ENCODE measurements at regions not wholly inside any gene's neighbourhood (a gene's known extent, or its start where the extent isn't known, plus 50 kb on each side); places are given as distances from the start of the nearest gene placed in this dataset.
"Not testable (repeated sequence)": the region's sequence is repeated elsewhere in the genome, so short reads cannot be mapped to it uniquely, and the experiment has no call there.

DNA sequence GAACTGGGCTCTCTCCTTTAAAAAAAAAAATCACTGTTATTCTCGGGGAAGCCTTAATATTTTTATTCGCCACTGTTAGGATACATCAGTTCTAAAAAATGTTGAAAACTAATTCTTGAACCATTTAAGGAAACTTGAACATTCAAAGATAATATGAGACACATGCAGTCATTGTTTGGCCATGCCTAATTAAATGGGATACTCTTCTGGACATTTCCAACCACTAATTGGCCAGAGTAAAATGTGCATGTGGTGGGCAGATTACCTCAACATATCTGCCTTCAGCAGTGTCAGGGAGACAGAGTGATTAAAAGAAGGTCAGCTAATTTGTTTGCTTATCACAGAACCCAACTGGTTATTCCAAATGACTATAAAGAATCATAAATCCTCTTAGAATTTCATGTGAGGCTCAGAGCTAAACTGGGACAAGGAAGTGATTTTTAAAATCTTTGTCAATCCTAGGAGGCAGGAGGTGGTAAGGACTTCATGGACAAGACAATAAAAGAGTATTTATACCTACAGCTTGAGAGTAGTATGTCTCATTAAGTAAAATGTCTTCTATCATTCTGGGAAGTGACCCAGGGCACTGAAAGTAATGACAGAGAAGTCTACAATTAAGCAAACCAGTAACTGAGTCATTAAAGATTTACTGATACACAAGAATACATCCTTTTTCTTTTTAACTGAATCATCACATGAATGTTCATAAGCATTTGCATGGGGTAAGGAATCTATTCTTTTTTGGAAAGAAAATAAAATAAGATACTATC lies 242.9 kb upstream of the TRPM3 start:
- no peak for DNase-seq (ENCODE audit: low read depth)

DNA sequence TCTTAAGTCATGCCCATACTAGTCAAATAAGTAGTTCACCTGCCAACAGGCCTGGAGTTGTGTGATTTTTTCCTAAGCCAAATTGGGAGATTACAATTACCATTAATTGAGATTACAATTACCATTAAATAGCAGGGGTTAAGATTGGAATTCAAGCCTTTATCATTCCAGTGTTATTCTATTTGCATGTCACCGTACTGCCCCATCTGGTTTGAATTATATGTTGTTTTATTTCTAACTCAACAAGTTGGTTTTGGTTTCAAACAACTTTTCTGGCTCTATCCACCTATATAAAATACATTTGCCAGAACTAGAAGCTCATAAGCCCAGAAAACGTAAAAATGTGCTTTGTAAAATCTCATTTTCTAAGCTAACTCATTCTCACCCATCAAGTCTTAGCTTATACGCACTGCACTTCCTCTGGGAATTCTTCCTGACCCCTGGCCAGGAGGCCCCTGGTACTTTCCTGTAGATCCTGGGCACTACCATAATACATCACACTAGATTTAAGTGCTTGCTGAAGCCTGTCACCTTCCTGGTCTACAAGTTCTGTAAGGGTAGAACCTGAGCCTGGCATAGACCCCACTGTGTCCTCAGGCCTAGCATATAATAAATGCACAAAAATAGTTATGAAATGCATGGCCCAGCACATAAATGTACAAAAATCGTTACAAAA lies 242.0 kb upstream of the TRPM3 start:
- DNase-seq (ENCODE audit: low read depth), result no peak

DNA sequence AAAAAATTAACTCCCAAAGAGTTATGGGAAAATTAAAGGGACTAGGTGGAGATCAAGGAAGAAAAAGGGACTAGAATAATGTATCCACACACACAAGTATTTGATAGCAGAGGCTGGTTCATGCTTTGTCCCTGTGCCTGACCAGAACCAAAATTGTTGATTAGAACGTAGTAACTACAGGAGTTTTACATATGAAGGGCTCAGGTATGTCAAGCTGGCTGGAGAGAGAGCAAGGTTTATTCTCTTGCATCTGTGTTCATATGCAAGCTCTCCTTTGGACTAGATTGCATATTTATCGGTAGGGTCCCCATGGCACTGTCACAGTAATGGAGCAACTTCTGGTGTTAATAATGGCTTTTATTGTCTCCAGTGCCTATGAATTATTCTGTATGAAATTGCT lies 239.9 kb upstream of the TRPM3 start:
- DNase-seq (ENCODE audit: low read depth), result no peak

DNA sequence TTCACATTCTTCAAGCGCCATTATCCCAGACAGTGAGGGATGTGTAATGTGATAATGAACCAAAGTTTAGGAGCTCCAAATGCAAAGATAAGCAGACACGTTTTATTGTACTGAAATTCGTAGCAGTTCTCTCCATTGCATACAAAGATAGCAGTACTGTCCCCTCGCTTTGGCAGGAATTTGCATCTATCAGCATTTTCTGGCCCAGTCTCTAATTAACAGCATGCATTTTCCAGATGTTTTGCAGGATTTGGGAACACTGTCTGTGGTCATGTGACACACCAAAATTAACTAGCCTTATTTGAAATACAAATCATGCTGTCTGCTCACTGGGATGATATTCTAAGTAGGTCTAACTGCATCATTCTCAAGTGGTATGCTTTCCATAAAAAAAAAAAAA lies 235.9 kb upstream of the TRPM3 start:
- DNase-seq (ENCODE audit: low read depth), result no peak

DNA sequence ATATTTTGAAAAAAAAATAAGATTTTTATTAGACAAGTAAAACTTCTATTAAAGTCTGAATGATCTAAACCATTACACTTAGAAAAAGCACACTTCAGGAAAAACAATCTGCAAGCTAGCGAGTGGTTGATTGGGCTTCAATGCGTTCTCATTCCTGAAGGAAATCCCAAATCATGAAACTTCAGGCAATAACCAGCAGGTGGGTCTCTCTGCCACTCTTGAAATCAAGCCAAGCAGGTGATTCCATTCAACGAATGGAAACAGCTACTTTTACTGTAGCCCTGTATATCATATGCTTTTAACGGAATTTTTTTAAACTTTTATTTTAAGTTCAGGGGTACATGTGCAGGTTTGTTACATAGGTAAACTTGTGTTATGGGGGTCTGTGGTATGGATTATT lies 234.5 kb upstream of the TRPM3 start:
- DNase-seq (ENCODE audit: low read depth), result no peak

DNA sequence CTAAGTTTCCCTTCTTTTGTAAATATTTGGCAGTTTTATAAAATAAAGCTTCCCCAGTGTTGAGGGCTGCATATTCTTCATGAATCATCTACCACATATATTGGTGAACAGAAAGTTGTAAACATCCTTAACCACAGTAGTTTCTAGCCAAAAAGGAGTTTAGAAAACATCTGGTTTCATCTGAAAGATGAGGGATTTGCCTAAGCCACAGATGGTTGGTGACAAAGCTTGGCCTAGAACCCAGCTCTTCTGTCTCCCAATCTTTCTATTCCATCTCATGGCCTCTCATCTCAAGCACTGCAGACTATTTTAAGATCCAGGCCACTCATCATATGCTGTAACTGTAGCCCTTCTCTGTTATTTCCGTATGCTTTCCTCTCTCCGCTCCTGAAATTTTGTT lies 232.3 kb upstream of the TRPM3 start:
- no peak for DNase-seq (ENCODE audit: low read depth)

DNA sequence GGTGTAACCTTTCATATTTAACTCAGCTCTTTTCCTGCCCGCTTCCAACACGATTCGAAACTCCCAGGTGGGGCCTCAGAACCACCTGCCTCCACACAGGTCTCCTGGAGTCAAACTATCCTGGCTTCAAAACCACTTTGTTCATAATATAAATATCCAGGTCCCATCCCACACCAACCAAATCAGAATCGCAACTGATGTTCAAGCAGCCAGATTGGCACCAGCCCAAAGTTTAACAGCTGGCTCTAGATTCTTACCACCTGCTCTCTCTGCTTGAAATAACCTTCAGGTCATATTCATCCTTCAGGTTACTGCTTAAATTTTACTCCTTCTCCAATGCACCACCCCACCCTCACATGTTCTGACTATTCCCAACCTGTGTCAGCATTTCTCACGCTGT lies 231.4 kb upstream of the TRPM3 start:
- no peak for DNase-seq (ENCODE audit: low read depth)

DNA sequence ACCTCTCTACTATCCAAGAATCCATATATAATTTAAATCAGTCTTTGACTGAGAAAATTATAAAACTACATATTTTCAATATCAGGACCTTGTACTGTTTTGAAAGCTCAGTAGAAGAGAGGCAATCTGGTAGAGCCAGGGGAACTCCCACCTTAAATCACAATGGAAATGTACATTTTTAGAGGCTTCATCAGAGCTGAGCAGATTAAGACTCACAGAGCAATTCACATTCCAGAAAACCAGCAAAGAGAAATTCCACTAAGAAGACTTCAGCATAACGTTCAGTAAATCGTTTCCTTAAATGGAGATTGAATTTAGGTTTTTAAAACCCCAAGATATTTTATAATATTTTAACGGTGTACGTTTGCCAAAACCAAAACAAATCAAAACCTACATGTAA lies 227.8 kb upstream of the TRPM3 start:
- no peak for DNase-seq (ENCODE audit: low read depth)

DNA sequence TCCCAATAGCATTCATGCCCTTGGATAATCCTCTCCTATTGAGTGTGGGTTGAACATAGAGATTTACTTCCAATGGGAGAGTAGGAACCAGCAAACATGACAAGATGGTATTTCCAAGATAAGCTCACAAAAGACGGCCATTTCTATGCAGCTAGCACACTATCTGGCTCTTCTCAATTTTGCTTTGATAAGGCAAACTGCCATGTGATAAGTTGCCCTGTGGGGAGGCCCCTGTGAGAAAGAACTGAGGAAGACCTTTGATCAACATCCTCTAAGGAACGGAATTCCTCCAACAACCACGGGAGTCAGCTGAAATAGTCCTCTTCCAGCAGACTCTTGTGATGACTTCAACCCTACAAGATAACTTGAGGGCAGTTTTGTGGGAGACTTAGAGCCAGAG lies 211.9 kb upstream of the TRPM3 start:
- DNase-seq (ENCODE audit: low read depth), result no peak

DNA sequence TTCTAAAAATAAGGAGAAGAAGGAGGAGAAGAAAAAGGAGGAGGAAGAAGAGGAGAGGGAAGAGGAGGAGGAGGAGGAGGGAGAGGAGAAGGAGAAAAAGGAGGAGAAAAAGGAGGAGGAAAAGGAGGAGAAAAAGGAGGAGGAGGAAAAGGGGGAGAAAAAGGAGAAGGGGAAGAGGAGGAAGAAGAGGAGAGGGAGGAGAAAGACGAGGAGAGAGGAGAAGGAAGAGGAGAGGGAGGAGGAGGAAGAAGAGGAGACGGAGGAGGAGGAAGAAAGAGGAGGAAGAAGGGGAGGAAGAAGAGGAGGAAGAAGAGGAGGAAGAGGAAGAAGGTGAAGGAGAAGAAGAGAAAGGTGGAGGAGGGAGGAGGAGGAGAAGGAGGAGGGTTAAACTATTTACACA lies 210.2 kb upstream of the TRPM3 start:
- DNase-seq (ENCODE audit: low read depth), result no peak

DNA sequence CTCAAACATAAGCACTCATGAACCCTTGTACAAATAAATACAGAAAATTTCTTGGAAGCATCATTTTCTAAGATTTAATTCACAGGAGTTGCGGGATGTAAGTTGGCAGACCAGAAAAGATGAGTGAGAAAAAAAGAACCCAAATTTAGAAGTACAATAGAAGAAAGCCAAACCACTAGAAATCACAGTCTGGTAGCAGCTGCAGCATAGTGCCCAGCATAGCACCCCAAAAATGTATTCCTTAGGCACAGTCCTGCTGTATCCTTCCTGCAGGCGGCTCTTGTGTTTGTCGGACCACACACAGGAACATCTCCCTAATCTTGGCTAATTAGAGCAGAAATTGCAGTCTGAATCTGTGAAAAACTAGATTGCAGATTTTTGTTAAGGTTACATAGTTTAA lies 208.5 kb upstream of the TRPM3 start:
- no peak for DNase-seq (ENCODE audit: low read depth)

DNA sequence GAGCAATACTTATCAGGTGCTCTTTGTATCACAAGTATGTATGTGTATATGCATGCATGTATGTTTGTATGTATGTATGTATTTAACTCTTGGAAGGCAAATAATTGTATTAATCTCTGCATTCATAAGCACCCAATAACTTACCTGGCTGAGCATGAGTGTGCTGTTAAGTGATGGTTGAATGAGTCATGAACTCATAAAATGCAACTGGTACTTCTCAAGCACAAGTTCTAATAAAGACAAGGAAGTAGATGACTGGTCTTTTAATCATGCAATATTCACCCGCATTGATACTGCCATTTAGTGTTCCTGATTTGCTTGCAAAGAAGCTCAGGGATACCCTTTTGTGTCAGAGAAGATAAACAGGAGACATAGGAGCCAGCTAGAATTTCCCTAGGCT lies 204.9 kb upstream of the TRPM3 start:
- DNase-seq (ENCODE audit: low read depth), result no peak

DNA sequence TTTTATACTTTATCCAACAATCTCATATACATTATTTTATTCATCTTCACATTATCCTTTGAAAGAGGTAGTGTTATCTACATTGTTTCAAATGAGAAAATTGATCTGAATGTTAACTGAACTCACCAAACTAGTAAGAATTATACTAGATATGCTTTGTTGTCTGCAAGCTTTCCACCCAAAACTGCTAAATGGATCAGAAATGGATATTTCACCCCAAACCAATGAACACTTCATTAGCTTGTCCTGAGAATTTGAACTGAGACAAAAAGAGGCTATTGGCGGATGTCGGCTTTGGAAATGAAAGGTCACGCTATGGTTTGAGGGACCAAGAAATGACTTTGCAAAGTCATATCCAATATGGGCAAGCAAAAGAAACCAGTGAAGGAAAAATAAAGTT lies 201.9 kb upstream of the TRPM3 start:
- DNase-seq (ENCODE audit: low read depth), result no peak

DNA sequence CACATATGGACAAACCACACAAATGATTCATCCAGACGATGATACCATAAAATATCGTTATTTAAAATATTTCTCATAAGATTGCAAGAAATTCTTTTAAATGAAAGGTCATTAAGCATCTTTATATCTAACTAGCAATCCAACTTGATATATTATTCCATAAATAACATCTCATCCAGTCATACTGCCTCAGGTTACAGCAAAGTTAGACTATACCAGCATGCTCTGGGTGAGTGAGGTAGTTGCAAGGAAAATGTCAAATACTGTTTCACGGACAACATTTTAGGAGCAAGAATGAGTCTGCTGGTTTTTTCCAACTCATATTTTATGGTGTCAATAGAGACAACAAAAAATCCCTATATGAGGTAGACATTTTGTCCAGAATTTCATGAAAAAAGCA lies 200.9 kb upstream of the TRPM3 start:
- no peak for DNase-seq (ENCODE audit: low read depth)

DNA sequence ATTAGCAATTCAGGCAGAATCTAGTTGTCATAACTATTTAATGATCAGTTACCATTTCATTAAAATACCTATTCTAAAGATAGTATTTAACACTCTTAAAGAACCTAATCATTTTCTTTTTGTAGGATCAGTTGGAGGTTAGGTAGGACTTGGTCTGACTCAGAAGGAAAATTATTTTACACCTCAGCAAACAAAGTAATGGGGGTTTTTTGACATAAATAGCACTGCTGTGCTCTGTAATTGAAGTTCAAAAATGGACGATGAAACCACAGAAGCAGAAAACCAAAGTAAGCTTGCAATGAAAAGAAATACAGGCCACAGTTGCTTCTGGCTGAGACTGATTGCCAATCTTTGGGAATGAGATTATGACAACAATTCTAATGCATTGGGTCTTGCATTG lies 187.0 kb upstream of the TRPM3 start:
- DNase-seq (ENCODE audit: low read depth), result no peak

DNA sequence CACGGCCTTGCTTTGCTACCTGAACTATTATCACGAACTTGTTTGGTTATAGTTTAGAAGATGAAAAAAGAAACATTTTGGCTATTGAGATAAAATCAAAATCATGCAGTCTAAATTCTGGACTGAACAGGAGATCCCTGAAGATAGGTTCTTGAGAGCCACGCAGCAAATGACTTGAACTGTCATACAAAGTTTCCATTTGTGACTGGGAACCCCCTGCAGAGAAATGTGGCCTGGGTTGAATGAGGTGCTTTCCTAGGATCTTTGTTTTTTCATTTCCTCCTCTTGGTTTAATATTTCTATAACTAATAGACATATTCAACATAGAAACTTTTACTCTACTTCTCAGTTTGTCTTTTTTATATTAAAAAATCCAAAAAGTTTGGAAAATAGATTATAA lies 184.7 kb upstream of the TRPM3 start:
- no peak for DNase-seq (ENCODE audit: low read depth)

DNA sequence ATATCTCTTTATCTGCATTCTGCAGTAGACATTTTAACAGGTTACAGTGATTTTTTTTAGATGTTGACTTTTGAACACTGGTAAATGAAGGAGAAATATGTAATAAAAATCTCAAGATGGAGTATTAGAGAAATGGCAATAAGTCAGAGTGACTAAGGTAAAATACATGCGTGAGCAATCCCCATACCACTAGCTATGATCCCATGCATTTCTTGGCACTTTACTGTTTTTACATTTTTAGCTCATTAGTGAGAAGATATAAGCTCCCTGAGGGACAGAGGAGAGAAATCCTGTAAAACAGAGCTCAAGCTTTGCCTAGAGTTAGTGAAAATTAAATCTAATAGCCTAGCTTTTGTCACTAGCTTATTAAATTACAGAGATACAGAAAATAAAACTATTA lies 181.9 kb upstream of the TRPM3 start:
- DNase-seq (ENCODE audit: low read depth), result no peak

DNA sequence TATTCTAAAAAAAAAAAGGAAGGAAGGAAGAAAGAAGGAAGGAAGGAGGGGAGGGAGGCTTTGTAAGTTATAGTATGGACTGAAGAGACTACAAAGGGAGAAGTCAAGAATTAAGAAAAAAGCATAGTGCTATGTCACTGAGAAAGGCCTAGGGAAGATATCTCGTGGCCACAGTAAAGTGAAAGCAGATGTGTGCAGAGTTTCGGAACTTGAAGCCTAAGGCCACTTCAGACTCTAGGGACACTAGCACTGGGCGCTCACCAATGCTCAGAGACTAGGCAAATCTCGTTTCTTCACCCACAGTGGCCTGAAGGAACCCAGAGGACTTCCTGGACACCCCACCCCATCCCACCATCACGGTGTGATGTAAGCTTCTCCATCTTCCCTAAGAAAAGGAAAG lies 181.4 kb upstream of the TRPM3 start:
- no peak for DNase-seq (ENCODE audit: low read depth)

DNA sequence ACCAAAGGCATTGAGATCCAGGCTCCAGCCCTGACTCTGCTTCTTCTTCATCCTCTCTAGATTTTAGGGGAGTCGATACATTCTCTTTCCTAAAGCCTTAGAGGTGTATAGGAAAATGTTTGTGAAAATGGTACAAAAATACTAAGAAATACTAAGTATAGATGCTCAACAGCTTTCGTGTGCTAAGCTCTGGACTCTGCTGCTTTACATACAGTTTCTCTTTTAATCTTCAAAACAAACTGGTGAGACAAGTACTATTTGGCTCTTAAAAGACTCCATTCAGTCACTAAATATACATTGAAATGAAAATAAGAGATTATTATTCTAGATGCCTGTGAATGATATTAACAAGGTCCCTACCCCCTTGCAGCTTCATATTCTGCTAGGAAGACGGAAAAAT lies 174.5 kb upstream of the TRPM3 start:
- no peak for DNase-seq (ENCODE audit: low read depth)

DNA sequence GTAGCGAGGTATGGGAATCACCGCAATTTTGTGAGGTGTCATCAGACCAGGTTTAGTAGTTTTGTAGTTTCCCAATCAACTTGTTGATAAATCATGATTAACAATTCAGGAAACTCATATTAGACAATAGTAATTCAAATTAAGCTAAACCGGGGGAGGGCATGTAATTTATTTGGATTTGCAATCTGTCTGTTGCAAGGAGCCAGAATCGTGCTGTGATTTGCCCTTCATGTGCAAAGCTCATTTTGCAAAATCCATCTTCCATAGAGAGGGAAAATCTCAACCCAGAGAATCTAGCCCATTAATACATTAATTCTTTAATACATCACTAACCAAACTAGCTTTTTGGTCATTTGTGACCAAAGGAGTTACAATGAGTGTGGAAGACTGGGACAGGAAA lies 164.7 kb upstream of the TRPM3 start:
- DNase-seq (ENCODE audit: low read depth), result no peak

DNA sequence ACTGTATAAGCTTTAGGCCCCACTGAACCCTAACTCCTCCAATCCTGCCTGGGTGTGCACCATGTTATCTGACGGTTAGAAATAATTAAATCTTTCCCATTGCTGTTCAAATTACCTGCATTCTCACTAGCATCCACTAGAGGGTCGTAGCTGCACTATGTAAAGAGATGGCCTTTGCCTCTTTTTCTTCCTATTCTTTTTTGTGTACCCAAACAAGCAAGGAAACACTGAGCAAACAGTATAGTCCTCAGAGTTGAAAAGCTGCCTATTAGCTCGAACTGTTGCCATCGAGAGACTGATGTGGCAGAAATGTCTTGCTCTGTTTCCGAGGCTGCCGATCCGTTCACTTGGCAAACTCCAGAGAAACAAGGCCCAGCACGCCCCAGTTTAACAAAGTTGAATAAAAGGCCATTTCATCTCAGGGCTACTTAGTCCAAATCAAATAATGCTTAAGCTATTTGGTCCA lies 163.8 kb upstream of the TRPM3 start:
- DNase-seq (ENCODE audit: low read depth), result peak; percentile 3

DNA sequence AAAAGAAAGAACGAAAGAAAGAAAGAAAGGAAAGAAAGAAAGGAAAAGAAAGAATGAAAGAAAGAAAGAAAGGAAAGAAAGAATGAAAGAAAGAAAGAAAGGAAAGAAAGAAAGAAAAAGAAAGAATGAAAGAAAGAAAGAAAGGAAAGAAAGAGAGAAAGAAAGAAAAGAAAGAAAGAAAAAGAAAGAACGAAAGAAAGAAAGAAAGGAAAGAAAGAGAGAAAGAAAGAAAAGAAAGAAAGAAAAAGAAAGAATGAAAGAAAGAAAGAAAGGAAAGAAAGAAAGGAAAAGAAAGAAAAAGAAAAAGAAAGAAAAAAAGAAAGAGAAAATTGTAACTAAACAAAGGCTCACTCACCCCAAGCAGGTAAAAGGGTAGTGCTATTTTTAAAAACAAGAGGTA lies 160.7 kb upstream of the TRPM3 start:
- DNase-seq (ENCODE audit: low read depth), result not testable (repeated sequence)

DNA sequence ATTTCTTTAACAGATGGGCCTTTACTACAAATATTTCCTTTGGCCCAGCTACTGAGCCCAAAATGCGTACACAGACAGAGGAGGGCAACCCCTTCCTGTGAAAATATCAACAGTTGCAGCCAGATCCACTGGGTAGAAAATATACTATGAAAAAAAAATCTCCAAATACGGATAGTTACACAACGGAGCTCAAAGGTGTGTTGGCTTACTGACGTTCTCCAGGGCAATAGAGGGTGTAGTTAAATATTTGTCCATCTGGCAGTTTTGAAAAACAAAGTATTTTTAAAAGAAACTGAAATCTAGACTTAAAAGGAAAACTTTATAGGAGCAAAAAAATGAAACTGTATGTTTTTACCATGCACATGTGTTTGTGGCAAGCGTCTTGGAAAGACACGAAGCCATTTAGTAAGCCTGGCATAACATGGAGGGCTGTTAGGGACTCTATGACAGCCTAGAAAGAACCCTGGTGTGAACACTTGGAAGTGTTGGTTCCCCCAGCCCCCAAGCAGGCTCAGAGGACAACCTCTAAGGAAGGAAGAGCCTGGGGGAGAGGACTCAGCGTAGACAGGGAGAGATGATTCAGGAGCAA lies 157.8 kb upstream of the TRPM3 start:
- DNase-seq (ENCODE audit: low read depth), result no peak

DNA sequence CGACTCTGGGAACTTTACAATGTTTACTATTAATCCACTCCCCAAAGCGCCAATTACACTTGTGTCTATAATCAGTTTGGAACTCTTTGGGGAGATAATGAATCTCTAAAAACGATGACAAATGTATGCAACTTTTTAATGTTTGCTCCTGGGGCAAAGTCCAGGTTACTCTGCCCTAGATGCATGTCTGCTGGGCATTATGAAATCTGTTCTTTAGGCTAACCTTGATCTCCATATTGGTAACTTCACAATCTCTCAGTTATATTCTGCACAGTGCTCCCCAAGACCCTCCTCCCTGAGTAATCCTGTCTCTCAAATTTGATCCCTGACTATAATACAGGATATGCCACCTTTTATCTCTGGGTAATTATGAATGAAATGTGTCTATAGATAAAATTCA lies 152.2 kb upstream of the TRPM3 start:
- DNase-seq (ENCODE audit: low read depth), result no peak

Data from stimulated activated CD8-positive, alpha-beta memory T cell treated with anti-CD3 and anti-CD28 coated beads, Interleukin-15, amount 100 ng/mL, for 1 hour (primary cell).